ENCODE measurements at regions not wholly inside any gene's neighbourhood (a gene's known extent, or its start where the extent isn't known, plus 50 kb on each side); places are given as distances from the start of the nearest gene placed in this dataset.

- Histone ChIP-seq H3K27me3 (ENCODE audit: low read depth, low read length) (no peaks in the 10 kb centered on the region), H3K36me3 (replicated peaks; ENCODE audit: low read depth, low read length) (no peaks in the 10 kb centered on the region), H2AFZ (ENCODE audit: low read depth, low read length) (no peak overlapping the region), H3K9me3 (ENCODE audit: insufficient read depth, low read length) (no peaks in the 10 kb centered on the region), H3K4me2 (ENCODE audit: low read length) (no peak overlapping the region), H3K4me3 (ENCODE audit: low read length) (no peak overlapping the region), H3K9ac (ENCODE audit: low read length) (no peak overlapping the region), H3K79me2 (ENCODE audit: low read length) (no peaks in the 10 kb centered on the region), H3K27ac (ENCODE audit: low read length) (no peak overlapping the region), H4K20me1 (ENCODE audit: insufficient read depth, low read length) (no peaks in the 10 kb centered on the region), H3K4me1 (ENCODE audit: low read length) (peaks cover 7% of the 10 kb centered on the region; the same call in 1 of the 2 replicates)
- TF ChIP-seq EZH2phosphoT487 (IDR thresholded peaks at IDR 0.05; ENCODE audit: low read depth), result no peak
- no peak for TF ChIP-seq CTCF (IDR thresholded peaks at IDR 0.05; ENCODE audit: low read depth, low read length)
These were observed 120.9 kb upstream of the ATP2B1 start for GRCh38 chr12:89829434-89829975.

- H3K27me3 ChIP-seq (ENCODE audit: low read depth, low read length), result no peaks in the 10 kb centered on the region
- no peaks in the 10 kb centered on the region for H3K36me3 ChIP-seq (replicated peaks; ENCODE audit: low read depth, low read length)
- no peaks in the 10 kb centered on the region for H3K79me2 ChIP-seq (ENCODE audit: low read length)
- H2AFZ ChIP-seq (ENCODE audit: low read depth, low read length), result no peak overlapping the region
- TF ChIP-seq CTCF (IDR thresholded peaks at IDR 0.05; ENCODE audit: low read depth, low read length) (no peak), EZH2phosphoT487 (IDR thresholded peaks at IDR 0.05; ENCODE audit: low read depth) (no peak)
- H3K4me3 ChIP-seq (ENCODE audit: low read length), result no peak overlapping the region
- H3K9me3 ChIP-seq (ENCODE audit: insufficient read depth, low read length), result no peaks in the 10 kb centered on the region
- H3K4me2 ChIP-seq (ENCODE audit: low read length), result no peak overlapping the region
- no peak overlapping the region for H3K27ac ChIP-seq (ENCODE audit: low read length)
- H3K9ac ChIP-seq (ENCODE audit: low read length), result no peak overlapping the region
- no peaks in the 10 kb centered on the region for H4K20me1 ChIP-seq (ENCODE audit: insufficient read depth, low read length)
- peaks cover 5% of the 10 kb centered on the region; the same call in 1 of the 2 replicates for H3K4me1 ChIP-seq (ENCODE audit: low read length)
These were observed 119.9 kb upstream of the ATP2B1 start for GRCh38 chr12:89828575-89828974.

- Histone ChIP-seq H3K4me3 (ENCODE audit: low read length) (no peak overlapping the region), H3K4me2 (ENCODE audit: low read length) (no peak overlapping the region), H2AFZ (ENCODE audit: low read depth, low read length) (no peak overlapping the region), H4K20me1 (ENCODE audit: insufficient read depth, low read length) (no peaks in the 10 kb centered on the region), H3K36me3 (replicated peaks; ENCODE audit: low read depth, low read length) (no peaks in the 10 kb centered on the region), H3K9ac (ENCODE audit: low read length) (no peak overlapping the region), H3K27me3 (ENCODE audit: low read depth, low read length) (no peaks in the 10 kb centered on the region), H3K4me1 (ENCODE audit: low read length) (peaks cover 5% of the 10 kb centered on the region; the same call in 1 of the 2 replicates), H3K79me2 (ENCODE audit: low read length) (no peaks in the 10 kb centered on the region), H3K27ac (ENCODE audit: low read length) (no peak overlapping the region), H3K9me3 (ENCODE audit: insufficient read depth, low read length) (no peaks in the 10 kb centered on the region)
- TF ChIP-seq EZH2phosphoT487 (IDR thresholded peaks at IDR 0.05; ENCODE audit: low read depth) (no peak), CTCF (IDR thresholded peaks at IDR 0.05; ENCODE audit: low read depth, low read length) (no peak)
These were observed 119.0 kb upstream of the ATP2B1 start for GRCh38 chr12:89827592-89827991.

DNA sequence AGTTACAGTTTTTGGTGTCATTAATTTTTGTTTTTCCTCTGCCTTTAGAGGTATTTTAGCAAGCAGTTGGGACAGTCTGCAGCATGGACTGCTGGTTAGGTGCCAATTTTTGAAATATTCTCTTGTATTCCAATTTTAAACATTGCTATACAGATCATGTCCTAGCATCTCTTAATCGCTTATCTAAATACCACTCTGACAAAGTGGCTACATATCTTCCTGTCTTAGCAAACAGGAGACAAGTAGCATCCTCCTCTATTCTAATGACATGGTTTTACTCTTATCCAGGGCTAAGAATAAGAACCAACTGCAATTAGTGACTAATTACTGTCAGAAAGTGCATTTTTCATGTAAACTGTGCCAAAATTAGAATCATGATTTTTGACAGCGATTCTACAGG is 117.8 kb upstream of the ATP2B1 start:
- Histone ChIP-seq H3K27me3 (ENCODE audit: low read depth, low read length) (no peaks in the 10 kb centered on the region), H3K4me1 (ENCODE audit: low read length) (peaks cover 14% of the 10 kb centered on the region), H3K4me2 (ENCODE audit: low read length) (no peak overlapping the region), H3K79me2 (ENCODE audit: low read length) (no peaks in the 10 kb centered on the region), H4K20me1 (ENCODE audit: insufficient read depth, low read length) (no peaks in the 10 kb centered on the region), H3K4me3 (ENCODE audit: low read length) (no peak overlapping the region), H2AFZ (ENCODE audit: low read depth, low read length) (no peak overlapping the region), H3K36me3 (replicated peaks; ENCODE audit: low read depth, low read length) (no peaks in the 10 kb centered on the region), H3K27ac (ENCODE audit: low read length) (no peak overlapping the region), H3K9ac (ENCODE audit: low read length) (no peak overlapping the region), H3K9me3 (ENCODE audit: insufficient read depth, low read length) (no peaks in the 10 kb centered on the region)
- TF ChIP-seq EZH2phosphoT487 (IDR thresholded peaks at IDR 0.05; ENCODE audit: low read depth) (no peak), CTCF (IDR thresholded peaks at IDR 0.05; ENCODE audit: low read depth, low read length) (no peak)
